HG03025 (cell line): ENCODE measurements at regions not wholly inside any gene's neighbourhood (a gene's known extent, or its start where the extent isn't known, plus 50 kb on each side); places are given as distances from the start of the nearest gene placed in this dataset.

Experiments
- ATAC-seq: cut with Tn5 transposase; IDR thresholded peaks from one replicate; pipeline ENCODE4 v1.9.1; 2021; ENCODE audit warnings: mild to moderate bottlenecking, moderate library complexity; ENCODE audit not compliant: unreplicated experiment, low FRiP score

GRCh38 chr5:58260243-58260642, 199.6 kb downstream of the PLK2 start:
- ATAC-seq = no peak

- no peak for ATAC-seq
Measured at GRCh38 chr5:58259685-58260152, 200.2 kb downstream of the PLK2 start.

- ATAC-seq = no peak
Measured at GRCh38 chr5:58258984-58259684, 200.8 kb downstream of the PLK2 start.

- no peak for ATAC-seq
Measured at GRCh38 chr5:58255970-58256369, 203.9 kb downstream of the PLK2 start.

- ATAC-seq = no peak
Measured at GRCh38 chr5:58255386-58255785, 204.5 kb downstream of the PLK2 start.

- ATAC-seq = no peak
Measured at GRCh38 chr5:58248221-58248620, 211.7 kb downstream of the PLK2 start.

GRCh38 chr5:58246461-58246944, 213.4 kb downstream of the PLK2 start:
- no peak for ATAC-seq

GRCh38 chr5:58245476-58245840, 214.4 kb downstream of the PLK2 start:
- ATAC-seq = no peak

- ATAC-seq = no peak
Measured at GRCh38 chr5:58244819-58245475, 214.9 kb downstream of the PLK2 start.

GRCh38 chr5:58241389-58241788, 218.5 kb downstream of the PLK2 start:
- no peak for ATAC-seq

- ATAC-seq = no peak
Measured at GRCh38 chr5:58240322-58240721, 219.6 kb downstream of the PLK2 start.

- no peak for ATAC-seq
Measured at GRCh38 chr5:58239731-58240130, 220.2 kb downstream of the PLK2 start.

GRCh38 chr5:58239045-58239444, 220.8 kb downstream of the PLK2 start:
- peak; percentile 86 for ATAC-seq

GRCh38 chr5:58236498-58236897, 223.4 kb downstream of the PLK2 start:
- no peak for ATAC-seq

GRCh38 chr5:58235299-58235698, 224.6 kb downstream of the PLK2 start:
- no peak for ATAC-seq

- ATAC-seq = no peak
Measured at GRCh38 chr5:58232130-58232529, 227.8 kb downstream of the PLK2 start.

- no peak for ATAC-seq
Measured at GRCh38 chr5:58231041-58231440, 228.8 kb downstream of the PLK2 start.

- no peak for ATAC-seq
Measured at GRCh38 chr5:58228896-58229295, 231.0 kb downstream of the PLK2 start.

- ATAC-seq = no peak
Measured at GRCh38 chr5:58227858-58228257, 232.0 kb downstream of the PLK2 start.

GRCh38 chr5:58224661-58225060, 235.2 kb downstream of the PLK2 start:
- ATAC-seq = no peak

GRCh38 chr5:58224221-58224620, 235.7 kb downstream of the PLK2 start:
- no peak for ATAC-seq

- no peak for ATAC-seq
Measured at GRCh38 chr5:58215364-58215763, 244.5 kb downstream of the PLK2 start.
